Adrenal gland (tissue), 5 donors: ENCODE measurements at regions not wholly inside any gene's neighbourhood (a gene's known extent, or its start where the extent isn't known, plus 50 kb on each side); places are given as distances from the start of the nearest gene placed in this dataset.

ENCODE experiments used
- POLR2A ChIP-seq, 2 donors: fragments of 450-650 bp; IDR thresholded peaks; one replicate each; pipeline ENCODE4 v1.6.1; 2017; ENCODE audit warnings: antibody characterized with exemption in 2 of 2, mild to moderate bottlenecking in 2 of 2, moderate library complexity in 1 of 2
- TF ChIP-seq, protein P1 (sequence below), 6 experiments: fragments of 450-650 bp in 4 of 6; fragments of 200-600 bp in 2 of 6; sonication (generic) in 1 of 6; IDR thresholded peaks; 1 replicate in 5 of 6; 2 replicates in 1 of 6; pipeline versions ENCODE4 v1.5.1 to v1.8.0; 2016 to 2021; ENCODE audit warnings: antibody characterized with exemption in 6 of 6, mild to moderate bottlenecking in 2 of 6, moderate library complexity in 1 of 6
- donor health status: DM: no; HTN: no; CAD: no.

DNA sequence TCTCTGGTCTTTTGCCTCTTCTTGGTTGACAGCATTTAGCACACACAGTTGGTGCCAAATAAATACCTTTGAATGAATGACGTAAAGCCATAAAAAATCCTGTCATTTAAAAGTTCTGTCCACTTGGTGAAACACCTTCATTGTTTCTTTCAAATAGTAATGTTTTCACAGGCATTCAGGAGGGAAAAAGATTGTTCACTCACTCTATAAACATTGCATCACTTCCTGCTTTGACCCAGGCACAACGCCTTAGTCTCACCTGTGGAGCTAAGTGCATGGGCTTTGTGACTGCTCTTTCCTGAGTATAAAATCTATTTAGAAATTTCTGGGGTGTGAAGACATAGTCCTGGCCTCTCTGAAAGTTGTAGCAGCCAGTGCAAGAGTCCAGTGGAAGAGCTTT is 88.9 kb upstream of the CXCL14 start:
- no peak for TF ChIP-seq POLR2A (IDR thresholded peaks at IDR 0.05)
- TF ChIP-seq, protein P1, sequence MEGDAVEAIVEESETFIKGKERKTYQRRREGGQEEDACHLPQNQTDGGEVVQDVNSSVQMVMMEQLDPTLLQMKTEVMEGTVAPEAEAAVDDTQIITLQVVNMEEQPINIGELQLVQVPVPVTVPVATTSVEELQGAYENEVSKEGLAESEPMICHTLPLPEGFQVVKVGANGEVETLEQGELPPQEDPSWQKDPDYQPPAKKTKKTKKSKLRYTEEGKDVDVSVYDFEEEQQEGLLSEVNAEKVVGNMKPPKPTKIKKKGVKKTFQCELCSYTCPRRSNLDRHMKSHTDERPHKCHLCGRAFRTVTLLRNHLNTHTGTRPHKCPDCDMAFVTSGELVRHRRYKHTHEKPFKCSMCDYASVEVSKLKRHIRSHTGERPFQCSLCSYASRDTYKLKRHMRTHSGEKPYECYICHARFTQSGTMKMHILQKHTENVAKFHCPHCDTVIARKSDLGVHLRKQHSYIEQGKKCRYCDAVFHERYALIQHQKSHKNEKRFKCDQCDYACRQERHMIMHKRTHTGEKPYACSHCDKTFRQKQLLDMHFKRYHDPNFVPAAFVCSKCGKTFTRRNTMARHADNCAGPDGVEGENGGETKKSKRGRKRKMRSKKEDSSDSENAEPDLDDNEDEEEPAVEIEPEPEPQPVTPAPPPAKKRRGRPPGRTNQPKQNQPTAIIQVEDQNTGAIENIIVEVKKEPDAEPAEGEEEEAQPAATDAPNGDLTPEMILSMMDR (IDR thresholded peaks at IDR 0.05) = no peak
